GM21576 (cell line): ENCODE measurements at regions not wholly inside any gene's neighbourhood (a gene's known extent, or its start where the extent isn't known, plus 50 kb on each side); places are given as distances from the start of the nearest gene placed in this dataset.
"Not testable (repeated sequence)": the region's sequence is repeated elsewhere in the genome, so short reads cannot be mapped to it uniquely, and the experiment has no call there.

Experiments
- ATAC-seq: cut with Tn5 transposase; IDR thresholded peaks from one replicate; pipeline ENCODE4 v1.9.1; 2021; ENCODE audit warnings: mild to moderate bottlenecking, moderate library complexity; ENCODE audit not compliant: unreplicated experiment

- no peak for ATAC-seq
These were observed 302.2 kb downstream of the FOXL1 start for GRCh38 chr16:86880316-86881117.

GRCh38 chr16:86881118-86881510, 302.8 kb downstream of the FOXL1 start:
- ATAC-seq, result no peak

- no peak for ATAC-seq
These were observed 303.5 kb downstream of the FOXL1 start for GRCh38 chr16:86881861-86882273.

GRCh38 chr16:86882586-86883280, 304.4 kb downstream of the FOXL1 start:
- no peak for ATAC-seq

- no peak for ATAC-seq
These were observed 305.4 kb downstream of the FOXL1 start for GRCh38 chr16:86883583-86884389.

- no peak for ATAC-seq
These were observed 306.0 kb downstream of the FOXL1 start for GRCh38 chr16:86884390-86884650.

- no peak for ATAC-seq
These were observed 306.8 kb downstream of the FOXL1 start for GRCh38 chr16:86885139-86885538.

- ATAC-seq, result no peak
These were observed 308.3 kb downstream of the FOXL1 start for GRCh38 chr16:86886651-86887050.

- ATAC-seq, result no peak
These were observed 309.1 kb downstream of the FOXL1 start for GRCh38 chr16:86887416-86887815.

GRCh38 chr16:86888231-86889053, 310.1 kb downstream of the FOXL1 start:
- ATAC-seq, result no peak

- not testable (repeated sequence) for ATAC-seq
These were observed 310.7 kb downstream of the FOXL1 start for GRCh38 chr16:86889054-86889366.

GRCh38 chr16:86889974-86890373, 311.6 kb downstream of the FOXL1 start:
- no peak for ATAC-seq

GRCh38 chr16:86891121-86891520, 312.8 kb downstream of the FOXL1 start:
- no peak for ATAC-seq

GRCh38 chr16:86891631-86892030, 313.3 kb downstream of the FOXL1 start:
- ATAC-seq, result no peak

- ATAC-seq, result no peak
These were observed 314.2 kb downstream of the FOXL1 start for GRCh38 chr16:86892509-86892908.

GRCh38 chr16:86893506-86893905, 315.2 kb downstream of the FOXL1 start:
- no peak for ATAC-seq

GRCh38 chr16:86894029-86894567, 315.7 kb downstream of the FOXL1 start:
- ATAC-seq, result no peak

- no peak for ATAC-seq
These were observed 316.6 kb downstream of the FOXL1 start for GRCh38 chr16:86894925-86895324.

- no peak for ATAC-seq
These were observed 317.3 kb downstream of the FOXL1 start for GRCh38 chr16:86895606-86896005.

GRCh38 chr16:86896976-86897375, 318.6 kb downstream of the FOXL1 start:
- no peak for ATAC-seq

GRCh38 chr16:86897486-86897885, 319.1 kb downstream of the FOXL1 start:
- no peak for ATAC-seq
